Lung (tissue), 11 donors: ENCODE measurements at regions not wholly inside any gene's neighbourhood (a gene's known extent, or its start where the extent isn't known, plus 50 kb on each side); places are given as distances from the start of the nearest gene placed in this dataset.
A peak's percentile ranks its signal among the peaks of the same experiment; 100 is the strongest.

Source experiments
- ATAC-seq: fragments of 200-7000 bp; cut with Tn5 transposase; one replicate; pipeline ENCODE4 v1.9.1; 2020; ENCODE audit warnings: moderate number of reproducible peaks; ENCODE audit not compliant: insufficient read depth, low FRiP score
- DNase-seq, 3 donors: peaks; one replicate each; pipeline ENCODE4 v3.0.0-alpha.2; 2013 to 2017
- H3K27ac ChIP-seq, 2 donors: one replicate each; pipeline ENCODE4 v1.5.1; 2013; ENCODE audit warnings: mild to moderate bottlenecking in 2 of 2, moderate library complexity in 2 of 2, control low read depth in 1 of 2, inconsistent platforms in 1 of 2, low read depth in 1 of 2, low read length in 1 of 2
- H3K27me3 ChIP-seq, 3 donors: one replicate each; pipeline ENCODE4 v1.5.1; 2013; ENCODE audit warnings: low read length in 2 of 3; ENCODE audit not compliant: control insufficient read depth in 3 of 3, insufficient read depth in 3 of 3
- H3K36me3 ChIP-seq, 4 donors: one replicate each; pipeline ENCODE4 v1.5.1; 2013; ENCODE audit warnings: low read length in 4 of 4, mild to moderate bottlenecking in 1 of 4, moderate library complexity in 1 of 4; ENCODE audit not compliant: control insufficient read depth in 4 of 4, insufficient read depth in 4 of 4
- H3K4me1 ChIP-seq, 5 donors: one replicate each; pipeline ENCODE4 v1.5.1; 2013; ENCODE audit warnings: low read length in 5 of 5, mild to moderate bottlenecking in 2 of 5, moderate library complexity in 1 of 5; ENCODE audit not compliant: control insufficient read depth in 5 of 5, insufficient read depth in 5 of 5
- H3K4me3 ChIP-seq: one replicate; pipeline ENCODE4 v1.5.1; 2013; ENCODE audit warnings: mild to moderate bottlenecking, control low read depth, moderate library complexity
- H3K9ac ChIP-seq, 2 donors: one replicate each; pipeline ENCODE4 v1.5.1; 2013; ENCODE audit warnings: low read length in 2 of 2, control low read depth in 1 of 2; ENCODE audit not compliant: insufficient read depth in 1 of 2
- H3K9me3 ChIP-seq, 4 donors: one replicate each; pipeline ENCODE4 v1.5.1; 2013; ENCODE audit warnings: low read length in 3 of 4, mild to moderate bottlenecking in 1 of 4, moderate library complexity in 1 of 4; ENCODE audit not compliant: control insufficient read depth in 4 of 4, insufficient read depth in 3 of 4
- WGBS, 2 donors: extraction: QIAGEN DNeasy Blood & Tissue Kit; methylation state at CpG; one replicate each; pipeline ENCODE4 v1.1.7; 2013; 5-methylcytosine and 5-hydroxymethylcytosine counted together
- TF ChIP-seq, protein P1 (sequence below): IDR thresholded peaks from 2 replicates; pipeline ENCODE4 v1.5.1; 2012; ENCODE audit warnings: mild to moderate bottlenecking; ENCODE audit errors: control extremely low read depth, extremely low read depth
- donor health status: control.
- donor health status: control.
- donor health status: Bipolar disorder and iron deficiency.
- donor health status: healthy.
- donor health status: DM: yes; HTN: yes; CAD: no.

DNA sequence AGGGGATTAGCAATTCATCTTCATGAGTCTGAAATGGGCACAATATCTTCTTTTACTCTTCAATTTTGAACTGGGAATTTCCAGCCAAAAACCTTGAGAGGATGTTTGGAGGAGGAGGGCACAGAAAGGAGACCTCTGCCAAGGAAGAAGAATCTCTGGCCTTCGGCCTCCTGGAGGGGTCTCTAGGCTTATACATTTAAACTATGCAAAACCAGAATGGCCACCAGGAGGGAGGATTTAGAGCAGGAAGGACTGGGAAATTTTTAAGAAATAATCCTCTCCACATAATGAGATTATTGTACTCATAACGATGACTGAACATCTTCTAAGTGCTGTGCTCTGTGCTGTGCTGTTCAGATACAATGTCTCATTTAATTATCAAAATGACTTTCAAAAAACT lies 325.9 kb downstream of the NDFIP2 start:
- Histone ChIP-seq H3K36me3 (no peaks in the 10 kb centered on the region), H3K27me3 (no peaks in the 10 kb centered on the region), H3K4me3 (no peak overlapping the region), H3K9me3 (no peaks in the 10 kb centered on the region), H3K4me1 (peaks cover 0 to 6% (median 5%) of the 10 kb centered on the region in 5 donors), H3K9ac (no peak overlapping the region), H3K27ac (no peak overlapping the region)
- DNase-seq = no peak
- ATAC-seq = no peak
- WGBS, 2 donors = 94 to 97% methylated on average over 2 of the region's 2 CpGs
- TF ChIP-seq, protein P1, sequence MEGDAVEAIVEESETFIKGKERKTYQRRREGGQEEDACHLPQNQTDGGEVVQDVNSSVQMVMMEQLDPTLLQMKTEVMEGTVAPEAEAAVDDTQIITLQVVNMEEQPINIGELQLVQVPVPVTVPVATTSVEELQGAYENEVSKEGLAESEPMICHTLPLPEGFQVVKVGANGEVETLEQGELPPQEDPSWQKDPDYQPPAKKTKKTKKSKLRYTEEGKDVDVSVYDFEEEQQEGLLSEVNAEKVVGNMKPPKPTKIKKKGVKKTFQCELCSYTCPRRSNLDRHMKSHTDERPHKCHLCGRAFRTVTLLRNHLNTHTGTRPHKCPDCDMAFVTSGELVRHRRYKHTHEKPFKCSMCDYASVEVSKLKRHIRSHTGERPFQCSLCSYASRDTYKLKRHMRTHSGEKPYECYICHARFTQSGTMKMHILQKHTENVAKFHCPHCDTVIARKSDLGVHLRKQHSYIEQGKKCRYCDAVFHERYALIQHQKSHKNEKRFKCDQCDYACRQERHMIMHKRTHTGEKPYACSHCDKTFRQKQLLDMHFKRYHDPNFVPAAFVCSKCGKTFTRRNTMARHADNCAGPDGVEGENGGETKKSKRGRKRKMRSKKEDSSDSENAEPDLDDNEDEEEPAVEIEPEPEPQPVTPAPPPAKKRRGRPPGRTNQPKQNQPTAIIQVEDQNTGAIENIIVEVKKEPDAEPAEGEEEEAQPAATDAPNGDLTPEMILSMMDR = no peak

GRCh38 chr13:79805317-79805716 lies 324.4 kb downstream of the NDFIP2 start:
- H3K9ac ChIP-seq = no peak overlapping the region
- TF ChIP-seq, protein P1 = no peak
- H3K27ac ChIP-seq = no peak overlapping the region
- H3K4me1 ChIP-seq = peaks cover 0 to 5% (median 0%) of the 10 kb centered on the region in 5 donors
- ATAC-seq (no peak), DNase-seq (no peak)
- H3K9me3 ChIP-seq = no peaks in the 10 kb centered on the region
- WGBS, 2 donors = 79 to 92% methylated on average over 1 of the region's 1 CpG
- H3K36me3 ChIP-seq = no peaks in the 10 kb centered on the region
- H3K27me3 ChIP-seq = no peaks in the 10 kb centered on the region
- H3K4me3 ChIP-seq = no peak overlapping the region

DNA sequence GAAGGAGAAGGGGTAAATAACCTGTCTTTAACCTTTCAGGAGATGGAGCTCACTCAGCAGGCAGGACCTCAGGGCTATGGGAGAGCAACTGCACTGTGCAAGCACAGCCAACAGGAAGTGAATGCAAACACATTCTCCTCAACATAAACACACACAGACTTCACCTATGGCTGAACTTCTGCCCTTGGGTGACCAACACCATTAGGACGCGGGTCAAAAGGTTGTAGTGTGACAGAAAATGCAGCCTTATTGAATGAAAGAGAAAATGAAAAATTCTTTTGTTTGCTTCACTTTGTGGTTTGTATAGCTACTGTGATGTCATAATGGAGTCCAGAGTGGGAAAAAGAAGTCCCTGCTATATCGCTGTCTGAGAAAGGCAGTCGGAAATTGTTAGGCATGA lies 323.0 kb downstream of the NDFIP2 start:
- DNase-seq (peak in 1 of 3 donors; percentile 11), ATAC-seq (no peak)
- Histone ChIP-seq H3K27me3 (no peaks in the 10 kb centered on the region), H3K9me3 (no peaks in the 10 kb centered on the region), H3K4me3 (no peak overlapping the region), H3K27ac (no peak overlapping the region), H3K36me3 (no peaks in the 10 kb centered on the region), H3K9ac (no peak overlapping the region), H3K4me1 (peaks cover 0 to 3% (median 2%) of the 10 kb centered on the region in 5 donors)
- TF ChIP-seq, protein P1 = no peak
- 56 to 59% methylated on average over 4 of the region's 4 CpGs for WGBS, 2 donors

GRCh38 chr13:79803296-79803695 lies 322.3 kb downstream of the NDFIP2 start:
- H3K4me3 ChIP-seq = no peak overlapping the region
- H3K27ac ChIP-seq = no peak overlapping the region
- no peaks in the 10 kb centered on the region for H3K9me3 ChIP-seq
- no peaks in the 10 kb centered on the region for H3K27me3 ChIP-seq
- peaks cover 0 to 4% (median 0%) of the 10 kb centered on the region in 5 donors for H3K4me1 ChIP-seq
- TF ChIP-seq, protein P1 = no peak
- 80 to 84% methylated on average over 2 of the region's 2 CpGs for WGBS, 2 donors
- DNase-seq (no peak), ATAC-seq (no peak)
- no peak overlapping the region for H3K9ac ChIP-seq
- H3K36me3 ChIP-seq = no peaks in the 10 kb centered on the region
